ENCODE measurements at regions not wholly inside any gene's neighbourhood (a gene's known extent, or its start where the extent isn't known, plus 50 kb on each side); places are given as distances from the start of the nearest gene placed in this dataset.
"Not testable (repeated sequence)": the region's sequence is repeated elsewhere in the genome, so short reads cannot be mapped to it uniquely, and the experiment has no call there.

- no peak for DNase-seq
These were observed 182.2 kb upstream of the GNAI1 start for GRCh38 chr7:79952399-79952798.

- no peak for DNase-seq
These were observed 183.2 kb upstream of the GNAI1 start for GRCh38 chr7:79951415-79951814.

- no peak for DNase-seq
These were observed 184.9 kb upstream of the GNAI1 start for GRCh38 chr7:79949778-79950177.

GRCh38 chr7:79936281-79936983 lies 198.2 kb upstream of the GNAI1 start:
- no peak for DNase-seq

- no peak for DNase-seq
These were observed 199.9 kb upstream of the GNAI1 start for GRCh38 chr7:79934727-79935126.

DNA sequence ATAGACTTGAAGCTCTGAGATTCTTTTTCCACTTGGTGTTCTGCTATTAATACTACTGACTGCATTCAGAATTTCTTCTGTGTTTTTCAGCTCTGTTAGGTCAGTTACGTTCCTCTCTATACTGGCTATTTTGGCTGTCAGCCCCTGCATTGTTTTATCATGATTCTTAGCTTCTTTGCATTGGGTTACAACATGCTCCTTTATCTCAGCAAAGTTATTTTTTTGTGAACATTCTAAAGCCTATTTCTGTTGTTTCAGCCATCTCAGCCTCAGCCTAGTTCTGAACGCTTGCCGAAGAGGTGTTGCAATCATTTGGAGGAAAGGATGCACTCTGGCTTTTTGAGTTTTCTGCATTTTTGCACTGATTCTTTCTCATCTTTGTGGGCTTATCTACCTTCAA lies 201.5 kb upstream of the GNAI1 start:
- no peak for DNase-seq

DNA sequence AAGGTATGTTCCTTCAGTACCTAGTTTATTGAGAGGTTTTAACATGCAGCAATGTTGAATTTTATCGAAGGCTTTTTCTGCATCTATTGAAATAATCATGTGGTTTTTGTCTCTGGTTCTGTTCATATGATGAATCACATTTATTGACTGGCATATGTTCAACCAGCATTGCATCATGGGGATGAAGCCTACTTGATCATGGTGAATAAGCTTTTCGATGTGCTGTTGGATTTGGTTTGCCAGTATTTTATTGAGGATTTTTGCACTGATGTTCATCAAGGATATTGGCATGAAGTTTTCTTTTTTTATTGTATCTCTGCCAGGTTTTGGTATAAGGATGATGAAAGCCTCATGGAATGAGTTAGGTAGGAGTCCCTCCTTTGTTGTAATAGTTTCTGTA lies 204.0 kb upstream of the GNAI1 start:
- no peak for DNase-seq

- DNase-seq = no peak
These were observed 207.5 kb upstream of the GNAI1 start for GRCh38 chr7:79927116-79927515.

GRCh38 chr7:79923953-79924352 lies 210.7 kb upstream of the GNAI1 start:
- no peak for DNase-seq

GRCh38 chr7:79922894-79923293 lies 211.7 kb upstream of the GNAI1 start:
- no peak for DNase-seq

DNA sequence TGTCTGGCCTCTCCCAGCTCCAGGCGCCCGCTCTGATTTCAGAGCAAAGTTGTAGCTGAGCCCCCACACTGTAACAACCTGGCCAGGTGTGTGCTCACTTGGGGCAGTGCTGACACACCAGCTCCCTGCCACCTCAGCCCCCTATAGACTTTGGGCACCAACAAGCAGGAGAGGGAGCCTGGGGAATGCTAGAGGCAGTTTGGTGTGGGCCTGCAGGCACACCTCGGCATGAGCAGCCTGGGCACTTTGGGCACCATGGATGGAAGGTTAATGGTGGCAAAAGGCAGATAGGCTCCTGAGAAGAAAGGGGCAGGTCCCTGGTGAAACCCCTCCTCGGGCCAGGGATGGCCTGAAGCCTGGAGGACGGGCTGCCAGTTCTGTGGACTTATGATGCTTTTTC lies 212.7 kb upstream of the GNAI1 start:
- no peak for DNase-seq

DNA sequence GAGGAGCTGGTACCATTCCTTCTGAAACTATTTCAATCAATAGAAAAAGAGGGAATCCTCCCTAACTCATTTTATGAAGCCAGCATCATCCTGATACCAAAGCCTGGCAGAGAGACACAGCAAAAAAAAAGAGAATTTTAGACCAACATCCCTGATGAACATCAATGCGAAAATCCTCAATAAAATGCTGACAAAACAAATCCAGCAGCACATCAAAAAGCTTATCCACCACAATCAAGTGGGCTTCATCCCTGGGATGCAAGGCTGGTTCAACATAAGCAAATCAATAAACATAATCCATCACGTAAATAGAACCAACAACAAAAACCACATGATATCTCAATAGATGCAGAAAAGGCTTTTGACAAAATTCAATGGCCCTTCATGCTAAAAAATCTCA lies 216.0 kb upstream of the GNAI1 start:
- not testable (repeated sequence) for DNase-seq

DNA sequence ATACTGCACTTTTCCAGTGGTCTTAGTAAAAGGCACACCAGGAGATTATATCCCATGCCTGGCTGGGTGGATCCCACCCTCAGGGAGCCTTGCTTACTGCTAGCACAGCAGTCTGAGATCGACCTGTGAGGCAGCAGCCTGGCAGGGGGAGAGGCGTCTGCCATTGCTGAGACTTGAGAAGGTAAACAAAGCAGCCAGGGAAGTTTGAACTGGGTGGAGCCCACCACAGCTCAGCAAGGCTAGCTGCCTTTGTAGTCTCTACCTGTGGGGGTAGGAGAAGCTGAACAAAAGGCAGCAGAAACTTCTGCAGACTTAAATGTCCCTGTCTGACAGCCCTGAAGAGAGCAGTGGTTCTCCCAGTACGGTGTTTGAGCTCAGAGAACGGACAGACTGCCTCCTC lies 219.3 kb upstream of the GNAI1 start:
- not testable (repeated sequence) for DNase-seq

GRCh38 chr7:79912213-79912633 lies 222.4 kb upstream of the GNAI1 start:
- no peak for DNase-seq

DNA sequence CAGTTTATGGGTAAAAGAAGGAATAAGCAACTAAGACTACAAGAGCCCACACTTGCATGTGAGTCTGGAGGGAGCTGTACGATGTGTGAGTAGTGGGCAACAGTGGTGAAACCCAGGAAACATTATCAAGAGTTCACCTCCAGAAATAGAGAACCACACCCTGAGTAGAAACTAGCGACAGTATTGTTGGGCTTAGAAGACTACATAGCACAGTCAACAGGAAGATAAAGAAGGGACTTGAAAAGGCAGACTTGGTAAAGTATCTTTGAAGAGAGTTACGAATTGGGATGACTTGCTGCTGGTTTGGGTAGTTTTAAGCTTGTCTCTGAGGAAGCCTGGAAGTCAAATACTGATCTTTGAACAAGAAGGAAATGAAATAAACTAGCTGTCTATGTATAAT lies 223.2 kb upstream of the GNAI1 start:
- DNase-seq = no peak

GRCh38 chr7:79909176-79909575 lies 225.5 kb upstream of the GNAI1 start:
- no peak for DNase-seq

DNA sequence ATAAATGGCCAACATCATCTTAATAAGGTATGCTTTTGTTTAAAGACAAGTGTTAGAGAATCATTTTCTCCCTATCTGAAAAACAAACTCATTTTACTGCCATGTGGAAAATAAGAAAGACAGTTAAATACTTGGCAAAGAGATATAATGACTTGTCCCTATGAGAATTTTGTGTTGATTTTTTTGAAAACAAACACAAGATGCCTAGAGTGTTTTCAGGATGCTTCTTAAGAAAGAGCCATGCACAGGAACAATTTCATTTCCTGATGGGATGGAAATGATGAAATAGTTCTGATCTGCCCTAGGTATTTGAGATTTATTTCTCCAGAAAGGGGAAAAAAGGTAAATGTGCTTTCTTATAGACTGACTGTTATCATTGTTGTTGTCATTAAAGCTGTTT lies 237.5 kb upstream of the GNAI1 start:
- no peak for DNase-seq

- no peak for DNase-seq
These were observed 240.6 kb upstream of the GNAI1 start for GRCh38 chr7:79893991-79894390.

DNA sequence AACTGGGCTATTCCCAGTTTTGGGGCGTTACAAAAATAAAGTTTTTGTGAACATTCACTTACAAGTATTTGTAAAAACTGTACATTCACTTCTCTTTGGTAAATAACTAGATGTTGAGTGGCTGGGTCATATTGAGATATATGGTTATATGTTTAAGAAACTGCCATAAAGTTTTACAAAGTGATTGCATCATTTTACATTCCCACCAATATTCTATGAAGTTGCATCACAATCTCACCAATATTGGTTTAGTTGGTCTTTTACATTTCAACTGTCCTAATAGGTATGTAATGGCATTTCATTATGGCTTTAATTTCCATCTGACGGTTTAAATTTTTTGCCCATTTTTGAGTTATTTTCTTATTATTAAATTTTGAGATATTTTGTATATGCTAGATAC lies 251.7 kb upstream of the GNAI1 start:
- DNase-seq = no peak

DNA sequence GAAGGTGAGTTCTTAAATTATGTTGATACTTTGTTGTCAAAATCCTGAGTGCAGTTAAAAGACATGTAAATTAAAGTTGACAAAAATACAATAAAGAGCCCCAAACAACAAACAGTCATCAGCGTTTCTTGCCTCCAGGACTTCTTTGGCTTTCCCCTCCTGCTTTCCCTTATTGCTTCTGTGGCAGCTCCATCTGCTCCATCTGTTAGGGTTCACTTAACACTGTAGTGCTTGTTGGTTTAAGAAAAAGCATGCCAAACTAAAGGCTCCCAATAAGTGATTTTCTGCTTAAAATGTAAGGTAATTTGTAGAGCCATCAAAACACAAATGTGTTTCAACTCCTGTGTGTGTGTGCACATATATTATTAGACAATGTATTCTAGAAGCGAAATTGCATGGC lies 254.3 kb upstream of the GNAI1 start:
- DNase-seq = no peak

GRCh38 chr7:79877874-79878465 lies 256.7 kb upstream of the GNAI1 start:
- DNase-seq = no peak

- no peak for DNase-seq
These were observed 257.8 kb upstream of the GNAI1 start for GRCh38 chr7:79876848-79877252.

DNA sequence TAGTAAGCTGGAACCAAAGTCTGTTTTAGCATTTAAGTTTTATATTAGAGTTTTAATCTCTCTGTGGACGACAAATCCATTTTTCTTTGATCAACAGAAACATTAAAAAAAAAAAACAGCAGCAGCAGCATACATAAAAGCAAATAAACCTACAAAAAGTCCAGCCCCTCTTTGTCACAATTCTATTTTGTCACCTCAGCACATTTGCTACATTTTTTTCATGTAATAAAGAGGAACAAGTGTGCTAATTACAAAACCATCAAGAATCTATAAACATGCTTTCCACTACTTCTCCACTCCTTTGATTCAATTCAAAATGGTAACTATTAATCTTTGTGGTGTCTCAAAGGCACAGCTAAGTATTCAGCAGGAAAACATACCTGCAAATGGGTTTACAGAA lies 259.8 kb upstream of the GNAI1 start:
- no peak for DNase-seq

DNA sequence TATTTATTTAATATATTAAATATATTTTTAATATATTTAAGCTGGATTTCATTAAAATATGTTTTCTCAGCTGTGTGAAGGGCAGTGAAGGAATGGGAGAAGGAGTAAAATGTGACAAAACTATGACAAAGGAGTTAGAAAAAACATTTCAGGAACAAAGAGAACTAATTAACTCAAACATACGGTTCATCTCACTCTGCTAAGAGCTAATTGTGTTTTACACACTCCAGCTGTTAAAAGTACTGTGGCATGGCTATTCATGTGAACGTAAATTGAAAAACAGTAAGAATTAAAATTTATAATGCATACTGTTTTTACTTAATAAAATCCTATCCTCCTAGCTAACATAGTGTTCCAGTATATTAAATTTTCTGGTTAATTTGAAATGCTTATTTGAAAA lies 262.5 kb upstream of the GNAI1 start:
- DNase-seq = no peak

DNA sequence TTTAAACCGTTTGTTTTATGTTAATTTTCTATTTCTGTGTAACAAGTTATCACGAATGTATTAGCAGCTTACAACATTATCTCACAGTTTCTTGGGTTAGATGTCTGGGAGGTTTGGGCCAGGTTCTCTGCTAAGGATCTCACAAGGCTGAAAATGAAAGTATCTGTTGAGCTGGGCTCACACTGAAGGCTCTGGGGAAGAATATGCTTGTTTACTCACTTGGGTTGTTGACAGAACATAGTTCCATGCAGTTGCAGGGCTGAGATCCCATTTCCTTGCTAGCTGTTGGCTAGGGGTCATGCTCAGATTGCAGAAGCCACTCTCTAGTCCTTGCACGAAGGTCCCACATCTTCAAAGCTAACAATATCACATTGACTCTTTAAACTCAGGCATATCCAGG lies 266.6 kb upstream of the GNAI1 start:
- no peak for DNase-seq
